ENCODE measurements at regions not wholly inside any gene's neighbourhood (a gene's known extent, or its start where the extent isn't known, plus 50 kb on each side); places are given as distances from the start of the nearest gene placed in this dataset.

- no peak for TF ChIP-seq CTCF (IDR thresholded peaks at IDR 0.05)
- TF ChIP-seq POLR2A (IDR thresholded peaks at IDR 0.05), result no peak
Observed at GRCh38 chr4:10276152-10276551, 159.6 kb upstream of the WDR1 start.

Data from uterus (tissue), 2 donors.